ENCODE measurements at regions not wholly inside any gene's neighbourhood (a gene's known extent, or its start where the extent isn't known, plus 50 kb on each side); places are given as distances from the start of the nearest gene placed in this dataset.

DNA sequence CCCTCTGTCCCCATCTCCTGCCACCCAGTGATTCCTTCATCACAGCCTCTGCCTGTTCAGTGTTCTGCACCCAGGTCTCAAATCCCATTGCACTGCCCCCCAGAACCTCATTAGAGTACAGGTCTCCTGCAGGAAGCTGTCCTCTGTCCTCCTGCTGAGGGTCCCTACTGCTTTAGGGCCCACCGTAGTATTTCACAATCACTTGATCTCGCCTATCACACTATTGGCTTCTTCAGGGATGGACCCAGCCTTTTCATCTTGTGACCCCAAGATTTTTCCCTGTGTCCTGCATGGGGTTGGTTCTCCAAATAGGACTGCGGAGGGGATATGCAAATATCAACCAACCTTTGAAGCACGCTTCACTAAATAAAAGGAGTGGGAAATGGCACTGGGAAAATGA, 331.1 kb upstream of the AJAP1 start:
- H3K9me3 ChIP-seq (ENCODE audit: insufficient read depth, low read length), result no peaks in the 10 kb centered on the region
- no peak overlapping the region for H3K4me2 ChIP-seq (ENCODE audit: low read depth, low read length, poor library complexity, severe bottlenecking)
- no peaks in the 10 kb centered on the region for H3K79me2 ChIP-seq (ENCODE audit: insufficient read depth, low read length)

DNA sequence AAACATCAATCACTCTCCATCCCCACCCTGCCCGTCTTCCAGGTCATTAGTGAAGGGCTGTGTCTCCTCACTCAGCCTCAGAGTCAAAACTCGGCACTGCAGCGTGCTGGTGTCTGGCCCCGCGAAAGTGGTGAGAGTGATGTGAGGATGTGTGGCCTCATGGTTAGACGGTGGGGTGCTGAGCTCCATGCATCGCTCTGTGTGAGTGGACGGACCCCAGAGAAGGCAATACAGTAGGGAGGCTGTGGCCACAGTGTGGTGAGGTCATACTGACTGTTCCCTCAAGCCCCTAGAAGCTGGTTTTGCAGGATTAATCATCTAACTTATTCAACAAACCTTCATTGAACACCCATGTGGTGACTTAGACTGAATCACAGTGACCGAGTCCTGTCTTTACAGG, 329.9 kb upstream of the AJAP1 start:
- no peak overlapping the region for H3K27ac ChIP-seq (ENCODE audit: low read depth, low read length)
- TF ChIP-seq EZH2phosphoT487 (conservative IDR thresholded peaks at IDR 0.05; ENCODE audit: low read length), result no peak
- TF ChIP-seq, protein P1, sequence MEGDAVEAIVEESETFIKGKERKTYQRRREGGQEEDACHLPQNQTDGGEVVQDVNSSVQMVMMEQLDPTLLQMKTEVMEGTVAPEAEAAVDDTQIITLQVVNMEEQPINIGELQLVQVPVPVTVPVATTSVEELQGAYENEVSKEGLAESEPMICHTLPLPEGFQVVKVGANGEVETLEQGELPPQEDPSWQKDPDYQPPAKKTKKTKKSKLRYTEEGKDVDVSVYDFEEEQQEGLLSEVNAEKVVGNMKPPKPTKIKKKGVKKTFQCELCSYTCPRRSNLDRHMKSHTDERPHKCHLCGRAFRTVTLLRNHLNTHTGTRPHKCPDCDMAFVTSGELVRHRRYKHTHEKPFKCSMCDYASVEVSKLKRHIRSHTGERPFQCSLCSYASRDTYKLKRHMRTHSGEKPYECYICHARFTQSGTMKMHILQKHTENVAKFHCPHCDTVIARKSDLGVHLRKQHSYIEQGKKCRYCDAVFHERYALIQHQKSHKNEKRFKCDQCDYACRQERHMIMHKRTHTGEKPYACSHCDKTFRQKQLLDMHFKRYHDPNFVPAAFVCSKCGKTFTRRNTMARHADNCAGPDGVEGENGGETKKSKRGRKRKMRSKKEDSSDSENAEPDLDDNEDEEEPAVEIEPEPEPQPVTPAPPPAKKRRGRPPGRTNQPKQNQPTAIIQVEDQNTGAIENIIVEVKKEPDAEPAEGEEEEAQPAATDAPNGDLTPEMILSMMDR (IDR thresholded peaks at IDR 0.05; ENCODE audit: insufficient read depth, low read length, poor library complexity, severe bottlenecking), result no peak
- H3F3A ChIP-seq (ENCODE audit: insufficient read depth), result no peaks in the 10 kb centered on the region
- H3K27me3 ChIP-seq (ENCODE audit: low read length), result no peaks in the 10 kb centered on the region
- H3K4me2 ChIP-seq (ENCODE audit: low read depth, low read length, poor library complexity, severe bottlenecking), result no peak overlapping the region
- H3K4me3 ChIP-seq (ENCODE audit: insufficient read depth, low read length, poor library complexity, severe bottlenecking), result no peak overlapping the region
- no peak overlapping the region for H2AFZ ChIP-seq (ENCODE audit: low read depth, low read length, severe bottlenecking)
- H3K9me3 ChIP-seq (ENCODE audit: insufficient read depth, low read length), result no peaks in the 10 kb centered on the region
- no peaks in the 10 kb centered on the region for H3K9me2 ChIP-seq (replicated peaks; ENCODE audit: insufficient read depth, low read length)
- no peak overlapping the region for H3K9ac ChIP-seq (ENCODE audit: low read length)
- H4K20me1 ChIP-seq (ENCODE audit: low read depth, low read length), result no peaks in the 10 kb centered on the region
- H3K79me2 ChIP-seq (ENCODE audit: insufficient read depth, low read length), result no peaks in the 10 kb centered on the region
- no peaks in the 10 kb centered on the region for H3K36me3 ChIP-seq (ENCODE audit: low read length)

More for the DNA sequence above, 331.1 kb upstream of the AJAP1 start:
- H3K4me3 ChIP-seq (ENCODE audit: insufficient read depth, low read length, poor library complexity, severe bottlenecking), result no peak overlapping the region
- H3K36me3 ChIP-seq (ENCODE audit: low read length), result no peaks in the 10 kb centered on the region
- no peak overlapping the region for H3K9ac ChIP-seq (ENCODE audit: low read length)
- no peaks in the 10 kb centered on the region for H3K9me2 ChIP-seq (replicated peaks; ENCODE audit: insufficient read depth, low read length)
- no peak overlapping the region for H2AFZ ChIP-seq (ENCODE audit: low read depth, low read length, severe bottlenecking)
- H3F3A ChIP-seq (ENCODE audit: insufficient read depth), result no peaks in the 10 kb centered on the region
- H3K27me3 ChIP-seq (ENCODE audit: low read length), result no peaks in the 10 kb centered on the region
- no peaks in the 10 kb centered on the region for H4K20me1 ChIP-seq (ENCODE audit: low read depth, low read length)
- no peak overlapping the region for H3K27ac ChIP-seq (ENCODE audit: low read depth, low read length)
- TF ChIP-seq, protein P1 (IDR thresholded peaks at IDR 0.05; ENCODE audit: insufficient read depth, low read length, poor library complexity, severe bottlenecking), result no peak
- TF ChIP-seq EZH2phosphoT487 (conservative IDR thresholded peaks at IDR 0.05; ENCODE audit: low read length), result no peak

DNA sequence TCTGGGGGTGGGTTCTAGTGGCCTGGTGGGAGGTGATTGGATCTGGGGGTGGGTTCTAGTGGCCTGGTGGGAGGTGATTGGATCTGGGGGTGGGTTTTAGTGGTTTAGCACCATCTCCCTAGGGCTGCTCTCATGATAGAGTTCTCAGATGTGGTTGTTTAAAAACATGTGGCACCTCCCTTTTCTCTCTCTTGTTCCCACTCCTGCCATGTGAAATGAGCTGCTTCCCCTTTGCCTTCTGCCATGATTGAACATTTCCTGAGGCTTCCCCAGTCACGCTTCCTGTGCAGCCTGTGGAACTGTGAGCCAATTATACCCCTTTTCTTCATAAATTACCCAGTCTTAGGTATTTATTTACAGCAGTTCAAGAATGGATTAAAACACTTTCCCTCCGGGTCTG, 327.3 kb upstream of the AJAP1 start:
- H3K4me3 ChIP-seq (ENCODE audit: insufficient read depth, low read length, poor library complexity, severe bottlenecking), result no peak overlapping the region
- no peak for TF ChIP-seq EZH2phosphoT487 (conservative IDR thresholded peaks at IDR 0.05; ENCODE audit: low read length)
- TF ChIP-seq, protein P1 (IDR thresholded peaks at IDR 0.05; ENCODE audit: insufficient read depth, low read length, poor library complexity, severe bottlenecking), result no peak
- no peaks in the 10 kb centered on the region for H3K9me2 ChIP-seq (replicated peaks; ENCODE audit: insufficient read depth, low read length)
- no peaks in the 10 kb centered on the region for H3F3A ChIP-seq (ENCODE audit: insufficient read depth)
- H3K27ac ChIP-seq (ENCODE audit: low read depth, low read length), result no peak overlapping the region
- H4K20me1 ChIP-seq (ENCODE audit: low read depth, low read length), result no peaks in the 10 kb centered on the region
- no peaks in the 10 kb centered on the region for H3K27me3 ChIP-seq (ENCODE audit: low read length)
- no peak overlapping the region for H2AFZ ChIP-seq (ENCODE audit: low read depth, low read length, severe bottlenecking)
- no peaks in the 10 kb centered on the region for H3K36me3 ChIP-seq (ENCODE audit: low read length)
- no peak overlapping the region for H3K4me2 ChIP-seq (ENCODE audit: low read depth, low read length, poor library complexity, severe bottlenecking)
- H3K9me3 ChIP-seq (ENCODE audit: insufficient read depth, low read length), result no peaks in the 10 kb centered on the region
- no peaks in the 10 kb centered on the region for H3K79me2 ChIP-seq (ENCODE audit: insufficient read depth, low read length)
- H3K9ac ChIP-seq (ENCODE audit: low read length), result no peak overlapping the region
